HG03196 (cell line): ENCODE measurements at regions not wholly inside any gene's neighbourhood (a gene's known extent, or its start where the extent isn't known, plus 50 kb on each side); places are given as distances from the start of the nearest gene placed in this dataset.

Experiments
- ATAC-seq: cut with Tn5 transposase; IDR thresholded peaks from one replicate; pipeline ENCODE4 v1.9.1; 2021; ENCODE audit not compliant: unreplicated experiment

- no peak for ATAC-seq
Measured at GRCh38 chr6:120652506-120652905, 681.8 kb downstream of the TBC1D32 start.

GRCh38 chr6:120648713-120649112 is 685.6 kb downstream of the TBC1D32 start:
- ATAC-seq: no peak

- no peak for ATAC-seq
Measured at GRCh38 chr6:120646101-120646500, 688.2 kb downstream of the TBC1D32 start.

- ATAC-seq: no peak
Measured at GRCh38 chr6:120632975-120633374, 701.3 kb downstream of the TBC1D32 start.

GRCh38 chr6:120627612-120628011 is 706.7 kb downstream of the TBC1D32 start:
- ATAC-seq: no peak

GRCh38 chr6:120622127-120622631 is 712.1 kb downstream of the TBC1D32 start:
- ATAC-seq: no peak

GRCh38 chr6:120620900-120621299 is 713.4 kb downstream of the TBC1D32 start:
- no peak for ATAC-seq

- ATAC-seq: no peak
Measured at GRCh38 chr6:120615238-120615637, 719.0 kb downstream of the TBC1D32 start.

GRCh38 chr6:120614723-120615122 is 719.6 kb downstream of the TBC1D32 start:
- ATAC-seq: no peak

GRCh38 chr6:120608826-120609225 is 725.5 kb downstream of the TBC1D32 start:
- ATAC-seq: no peak

GRCh38 chr6:120606743-120607142 is 727.5 kb downstream of the TBC1D32 start:
- ATAC-seq: no peak

- ATAC-seq: no peak
Measured at GRCh38 chr6:120604510-120604909, 729.8 kb downstream of the TBC1D32 start.

- ATAC-seq: no peak
Measured at GRCh38 chr6:120590611-120591010, 743.7 kb downstream of the TBC1D32 start.

GRCh38 chr6:120588424-120588823 is 745.9 kb downstream of the TBC1D32 start:
- no peak for ATAC-seq

GRCh38 chr6:120587381-120587780 is 746.9 kb downstream of the TBC1D32 start:
- no peak for ATAC-seq

- no peak for ATAC-seq
Measured at GRCh38 chr6:120584111-120584760, 750.0 kb downstream of the TBC1D32 start.

- ATAC-seq: no peak
Measured at GRCh38 chr6:120576061-120576460, 758.2 kb downstream of the TBC1D32 start.

- ATAC-seq: no peak
Measured at GRCh38 chr6:120569714-120570113, 764.6 kb downstream of the TBC1D32 start.

GRCh38 chr6:120564779-120565178 is 769.5 kb downstream of the TBC1D32 start:
- no peak for ATAC-seq

GRCh38 chr6:120558294-120558693 is 776.0 kb downstream of the TBC1D32 start:
- no peak for ATAC-seq

GRCh38 chr6:120557554-120557953 is 776.7 kb downstream of the TBC1D32 start:
- no peak for ATAC-seq

GRCh38 chr6:120556491-120556890 is 777.8 kb downstream of the TBC1D32 start:
- no peak for ATAC-seq

GRCh38 chr6:120553353-120553752 is 780.9 kb downstream of the TBC1D32 start:
- ATAC-seq: no peak
